GM19035 (cell line): ENCODE measurements at regions not wholly inside any gene's neighbourhood (a gene's known extent, or its start where the extent isn't known, plus 50 kb on each side); places are given as distances from the start of the nearest gene placed in this dataset.

Source experiments
- ATAC-seq: cut with Tn5 transposase; IDR thresholded peaks from one replicate; pipeline ENCODE4 v1.9.1; 2021; ENCODE audit not compliant: unreplicated experiment

DNA sequence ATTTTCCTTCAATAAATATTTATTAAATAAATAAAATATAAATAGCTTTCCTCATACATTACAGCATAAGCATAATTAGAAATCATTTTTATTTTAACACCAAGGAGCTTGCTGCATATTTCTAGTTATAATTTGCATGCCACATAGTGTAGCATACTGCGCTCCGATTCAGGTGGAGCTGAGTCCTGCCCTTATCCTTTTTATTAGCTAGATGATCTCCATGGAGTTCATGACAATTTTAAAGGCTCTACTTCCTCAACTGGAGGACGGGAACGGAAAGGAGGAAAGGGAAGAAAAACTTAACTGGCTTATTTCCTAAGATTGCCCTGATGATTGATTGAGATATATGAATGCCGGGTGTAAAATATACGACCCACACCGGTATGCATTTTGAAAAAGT is 385.2 kb downstream of the PLK2 start:
- no peak for ATAC-seq

DNA sequence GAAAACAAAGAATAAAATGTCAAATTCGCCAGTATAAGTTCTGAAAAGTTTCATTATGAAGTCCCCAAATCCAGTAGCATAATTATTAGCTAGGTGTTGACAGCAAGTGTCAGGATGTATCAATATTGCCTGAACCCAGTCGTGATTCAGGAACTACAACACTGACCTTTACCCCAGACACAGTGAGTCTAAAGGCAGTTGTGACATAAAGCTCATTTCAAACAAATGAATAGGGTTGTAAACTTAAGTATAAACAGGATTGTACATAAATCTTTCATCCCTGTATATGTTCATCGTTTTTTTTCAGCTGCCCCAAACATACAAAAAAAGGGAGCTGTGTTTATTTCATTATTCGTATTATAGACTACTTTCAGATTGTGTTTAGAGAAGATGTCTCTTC is 385.7 kb downstream of the PLK2 start:
- no peak for ATAC-seq

DNA sequence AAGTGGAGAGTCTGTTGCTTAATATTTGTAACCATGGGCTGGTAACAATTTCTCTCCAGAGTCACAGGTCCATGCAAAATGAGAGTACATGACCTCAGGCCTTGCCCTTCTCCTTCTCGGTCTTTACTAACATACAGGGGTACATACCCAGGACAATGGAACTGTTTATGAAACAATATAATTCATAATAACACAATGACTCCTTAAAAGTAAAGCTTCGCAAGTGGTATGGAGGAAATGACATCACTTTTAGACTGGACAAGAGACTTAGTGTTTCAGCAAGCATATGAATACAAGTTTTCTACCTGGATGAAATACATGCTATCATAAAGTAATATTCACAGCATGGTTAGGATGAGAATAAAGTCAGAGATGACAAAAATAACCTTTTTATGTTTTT is 386.6 kb downstream of the PLK2 start:
- ATAC-seq: no peak

GRCh38 chr5:58072300-58072965 is 387.5 kb downstream of the PLK2 start:
- no peak for ATAC-seq

DNA sequence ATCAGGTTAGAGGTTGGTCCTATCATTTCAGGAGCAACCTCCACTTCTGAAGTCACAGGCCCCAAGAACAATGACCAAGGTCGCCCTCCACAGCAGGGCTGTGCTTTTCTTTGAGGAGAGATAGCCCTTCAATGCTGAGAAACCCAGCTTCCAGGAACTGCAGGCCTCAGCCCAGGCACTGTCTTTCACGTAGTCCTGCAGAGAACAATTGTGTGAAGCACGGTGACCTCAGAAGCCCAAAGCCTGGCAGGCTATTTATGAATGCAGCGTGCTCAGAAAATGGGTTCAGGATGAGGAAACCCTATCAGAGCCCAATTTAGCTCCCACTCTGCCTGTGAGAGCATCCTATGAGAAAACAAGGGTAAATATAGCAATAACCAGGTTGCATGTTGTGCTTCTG is 388.3 kb downstream of the PLK2 start:
- ATAC-seq: no peak

GRCh38 chr5:58069846-58070245 is 390.0 kb downstream of the PLK2 start:
- no peak for ATAC-seq

GRCh38 chr5:58069016-58069705 is 390.7 kb downstream of the PLK2 start:
- no peak for ATAC-seq

DNA sequence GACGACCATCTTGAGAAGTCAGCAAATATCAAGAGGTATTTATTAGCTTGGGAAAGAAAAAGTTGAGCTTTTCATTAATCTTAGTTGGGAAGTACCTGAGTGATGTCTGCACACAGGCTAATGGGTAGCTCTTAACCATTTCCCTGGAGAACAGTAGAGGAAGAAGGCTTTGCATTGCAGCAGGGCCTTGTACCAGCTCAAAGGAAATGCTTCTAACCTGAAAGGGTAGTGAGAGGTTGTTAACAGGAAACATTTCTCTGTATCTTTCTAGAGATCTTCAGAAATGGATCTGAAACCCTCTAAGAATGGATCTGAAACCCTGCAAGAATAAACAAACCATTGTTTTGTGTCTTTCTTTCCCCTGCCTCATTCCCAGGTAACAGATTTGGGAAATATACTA is 393.3 kb downstream of the PLK2 start:
- no peak for ATAC-seq

DNA sequence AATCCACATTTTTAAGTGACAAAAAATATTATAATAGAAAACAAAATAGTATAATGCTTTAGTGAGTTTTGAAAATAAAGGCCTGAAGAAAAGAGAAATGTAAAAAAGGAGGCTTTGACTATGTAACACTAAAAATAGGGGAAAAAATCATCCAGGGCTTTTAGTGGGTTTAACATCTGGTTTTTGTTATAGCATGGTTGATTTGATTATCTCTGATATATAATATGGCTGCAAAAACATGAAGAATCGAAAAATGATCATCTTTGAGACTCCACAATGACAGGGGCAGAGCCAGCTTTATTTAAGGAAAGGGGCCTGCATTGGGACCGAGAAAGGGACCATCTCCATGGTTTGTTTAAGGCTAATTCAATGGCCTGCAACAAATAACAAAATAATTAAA is 393.8 kb downstream of the PLK2 start:
- no peak for ATAC-seq

GRCh38 chr5:58064801-58065200 is 395.1 kb downstream of the PLK2 start:
- no peak for ATAC-seq

- ATAC-seq: no peak
These were observed 398.9 kb downstream of the PLK2 start for GRCh38 chr5:58060996-58061395.

DNA sequence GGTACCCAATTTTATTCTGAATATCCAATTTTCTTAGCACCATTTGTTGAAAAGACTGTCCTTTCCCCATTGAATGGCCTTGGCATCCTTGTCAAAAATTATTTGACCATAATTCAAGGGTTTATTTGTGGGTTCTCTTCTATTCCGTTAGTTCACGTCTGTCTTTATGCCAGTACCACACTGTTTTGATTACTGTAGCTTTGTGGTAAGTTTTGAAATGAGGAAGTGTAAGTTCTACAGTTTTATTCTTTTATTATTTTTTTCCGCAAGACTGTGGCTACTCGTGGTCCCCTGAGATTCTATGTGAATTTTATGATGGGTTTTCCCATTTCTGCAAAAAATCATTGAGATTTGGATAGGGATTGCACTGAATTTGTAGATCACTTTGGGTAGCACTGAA is 402.6 kb downstream of the PLK2 start:
- ATAC-seq: no peak

- ATAC-seq: no peak
These were observed 403.3 kb downstream of the PLK2 start for GRCh38 chr5:58056546-58056945.

DNA sequence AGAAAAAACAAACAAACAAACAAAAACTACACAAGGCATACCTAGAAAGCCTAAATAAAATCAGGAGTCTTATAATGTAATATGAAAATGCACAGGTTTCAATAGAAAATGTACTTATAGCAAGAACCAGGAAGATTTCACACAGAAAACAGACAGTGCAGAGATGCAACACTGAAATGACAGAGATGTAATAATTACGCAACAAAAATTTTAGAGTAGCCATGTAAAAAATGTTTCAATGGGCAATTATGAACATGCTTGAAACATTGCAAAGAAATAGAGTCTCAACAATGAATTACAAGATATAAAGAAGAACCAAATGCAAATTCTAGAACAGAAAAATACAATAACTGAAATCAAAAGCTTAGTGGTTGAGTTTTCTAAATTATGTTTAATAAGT is 405.9 kb downstream of the PLK2 start:
- ATAC-seq: no peak

DNA sequence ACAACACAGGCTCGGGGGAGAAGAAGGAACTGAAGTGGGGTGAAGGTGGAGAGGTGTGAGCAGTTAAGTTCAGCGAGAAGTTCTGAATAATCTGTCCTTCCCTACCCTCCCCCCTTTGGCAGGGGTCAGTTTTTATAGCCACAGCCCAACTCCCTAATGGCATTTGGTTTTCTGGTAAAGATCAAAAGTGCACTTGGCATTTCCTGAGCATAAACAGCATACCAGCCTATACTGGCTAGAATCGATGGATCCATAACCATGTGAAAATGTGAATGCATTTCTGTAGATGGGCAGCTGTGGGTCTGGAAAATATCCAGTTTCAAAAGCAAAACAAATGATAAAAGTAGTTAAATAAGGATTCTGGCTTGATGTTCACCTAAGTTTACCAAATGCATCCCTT is 410.9 kb downstream of the PLK2 start:
- ATAC-seq: no peak

GRCh38 chr5:58048185-58048925 is 411.5 kb downstream of the PLK2 start:
- no peak for ATAC-seq

DNA sequence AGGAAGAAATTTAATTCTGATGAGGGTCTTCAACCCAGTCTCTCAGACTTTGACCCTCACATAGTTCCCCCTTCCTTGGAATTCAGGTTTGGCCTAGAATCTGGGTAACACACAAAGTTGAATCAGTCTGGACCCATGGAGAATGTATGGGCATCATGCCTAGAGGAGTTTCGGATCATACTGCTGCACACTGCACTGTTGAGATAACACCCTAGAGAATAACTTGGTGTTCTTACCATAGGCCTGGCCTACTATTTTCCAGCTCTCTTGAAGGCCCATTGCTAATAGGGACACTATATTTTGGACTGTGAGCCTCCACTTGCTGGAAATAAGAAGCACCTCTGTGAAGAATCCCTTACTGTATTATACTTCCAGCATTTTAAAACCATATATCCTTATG is 413.5 kb downstream of the PLK2 start:
- no peak for ATAC-seq

- ATAC-seq: no peak
These were observed 415.7 kb downstream of the PLK2 start for GRCh38 chr5:58044166-58044565.

DNA sequence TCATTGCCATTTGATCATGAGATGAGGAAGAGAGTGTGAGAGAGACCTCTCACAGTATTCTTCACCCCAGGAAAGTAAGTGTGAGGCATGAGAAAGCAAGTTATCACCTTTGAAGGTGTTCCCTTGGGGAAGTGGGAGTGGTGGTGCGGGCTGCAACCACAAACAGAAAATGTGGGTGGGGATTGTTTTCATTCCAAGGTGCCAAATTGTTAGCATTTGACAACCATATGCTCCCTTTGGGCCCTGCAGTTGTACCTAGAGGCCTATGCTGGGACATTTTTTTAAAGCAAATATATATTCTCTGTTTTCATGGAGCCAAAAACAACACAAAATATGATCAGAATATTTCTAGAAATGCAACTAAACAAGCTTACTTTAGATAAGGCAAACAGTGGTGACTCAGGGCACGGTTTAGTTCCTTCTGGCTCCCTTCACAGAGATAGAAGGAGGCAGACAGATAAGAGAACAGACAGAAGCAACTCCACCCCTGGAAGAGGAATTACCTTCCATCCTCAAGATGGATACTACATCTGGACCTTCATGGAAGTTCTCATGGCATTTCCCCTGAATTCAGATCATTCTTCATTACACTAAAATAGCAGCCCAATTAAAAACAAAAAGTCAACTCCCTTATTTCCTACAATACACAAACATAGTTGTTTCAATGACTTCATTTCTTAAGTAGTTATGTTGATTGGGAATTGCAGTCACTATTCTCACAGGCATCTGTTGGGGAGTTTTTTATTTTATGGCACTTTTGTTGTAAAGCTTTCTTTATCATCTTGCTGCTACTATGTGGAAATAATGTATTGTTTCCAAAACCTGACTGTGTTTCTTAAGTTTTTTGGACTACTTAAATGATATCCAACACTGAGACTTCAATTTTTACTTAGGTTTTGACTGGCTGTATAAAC is 416.6 kb downstream of the PLK2 start:
- no peak for ATAC-seq

GRCh38 chr5:58041884-58042283 is 418.0 kb downstream of the PLK2 start:
- ATAC-seq: no peak

DNA sequence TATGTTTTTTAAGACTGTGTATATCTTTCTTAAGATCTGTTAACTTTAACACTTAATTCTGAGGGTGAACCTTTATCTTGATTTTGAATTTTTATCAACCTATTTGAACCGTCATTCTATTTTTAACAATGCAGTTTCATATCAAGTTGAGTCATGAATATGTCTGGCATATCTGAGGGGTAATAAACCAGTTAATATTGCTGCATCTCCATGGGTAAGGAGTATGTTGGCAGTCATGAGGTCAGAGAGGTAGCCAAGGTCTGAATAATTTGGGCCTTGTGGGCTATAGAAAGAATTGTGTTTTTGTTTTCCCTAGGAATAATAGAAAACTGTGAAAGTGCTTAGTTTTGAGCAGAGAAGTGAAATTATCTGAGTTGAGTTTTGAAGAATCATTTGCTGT is 419.0 kb downstream of the PLK2 start:
- ATAC-seq: no peak
